Middle frontal gyrus (tissue), 1 donor: ENCODE measurements at regions not wholly inside any gene's neighbourhood (a gene's known extent, or its start where the extent isn't known, plus 50 kb on each side); places are given as distances from the start of the nearest gene placed in this dataset.
A peak's percentile ranks its signal among the peaks of the same experiment; 100 is the strongest.

ENCODE experiments used
- DNase-seq: peaks from one replicate; pipeline ENCODE4 v3.0.0-alpha.2; 2015; ENCODE audit warnings: low spot score; ENCODE audit errors: extremely low spot score

DNA sequence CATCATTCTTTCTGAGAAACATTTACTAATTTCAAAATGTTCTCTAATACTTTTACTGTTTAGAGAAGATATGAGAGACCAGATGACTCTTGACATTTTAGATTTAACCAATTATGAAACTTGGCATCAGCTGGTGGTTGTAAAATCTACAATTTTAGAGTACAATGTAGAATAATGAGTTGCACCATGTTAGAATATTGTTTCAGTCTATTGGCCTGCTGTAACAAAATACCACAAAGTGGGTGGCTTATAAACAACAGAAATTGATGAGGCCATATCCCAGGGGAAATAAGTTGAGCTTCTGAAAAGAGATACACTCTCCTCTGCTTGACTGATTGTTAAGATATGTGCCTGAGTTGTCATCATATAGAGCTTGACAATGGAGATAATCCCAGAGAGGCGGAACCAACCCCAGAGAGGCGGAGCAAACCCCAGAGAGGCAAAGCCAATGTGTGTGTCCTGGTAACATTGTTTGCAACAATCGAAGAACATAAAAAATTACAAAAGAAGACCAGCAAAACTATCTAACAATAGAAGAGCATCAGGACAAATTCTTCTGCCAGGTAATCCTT lies 373.0 kb upstream of the SLITRK1 start:
- DNase-seq = no peak

DNA sequence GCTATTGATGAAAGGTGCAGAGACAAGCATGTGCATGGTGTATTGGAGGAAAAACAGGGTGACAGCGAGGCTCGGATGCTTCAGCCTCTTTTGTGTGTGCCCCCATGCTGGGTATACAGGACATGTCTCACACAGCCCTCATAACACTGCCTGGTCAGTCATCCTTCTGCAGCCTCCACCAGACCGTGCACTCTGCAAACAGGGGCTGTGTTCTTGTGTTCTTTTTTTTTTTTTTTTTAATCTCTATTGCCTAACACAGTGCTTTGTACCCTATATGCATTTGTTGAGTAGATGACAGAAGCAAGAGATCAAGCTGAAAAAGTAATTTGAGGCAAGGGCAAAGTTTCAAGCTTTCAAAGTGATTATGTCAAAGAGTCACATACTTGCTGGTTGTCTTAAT lies 367.2 kb upstream of the SLITRK1 start:
- DNase-seq = no peak

DNA sequence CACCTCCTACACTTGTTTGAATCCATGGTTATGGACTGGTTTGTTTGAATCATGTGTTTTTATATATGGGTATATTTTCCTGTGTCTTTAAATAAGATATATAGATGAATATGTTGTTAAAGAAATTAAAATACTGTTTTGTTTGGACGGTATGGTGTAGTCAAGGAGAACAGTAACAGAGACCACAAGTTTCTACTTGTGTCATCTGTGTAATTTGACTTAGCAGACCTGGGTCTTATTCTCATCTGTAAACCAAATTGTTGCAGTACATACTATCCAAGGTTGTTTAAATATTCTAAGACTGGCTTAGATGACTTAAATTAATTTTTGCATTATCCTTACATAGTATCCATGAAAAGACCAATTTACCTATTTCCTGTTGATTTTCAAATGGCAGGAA lies 361.1 kb upstream of the SLITRK1 start:
- DNase-seq = no peak

DNA sequence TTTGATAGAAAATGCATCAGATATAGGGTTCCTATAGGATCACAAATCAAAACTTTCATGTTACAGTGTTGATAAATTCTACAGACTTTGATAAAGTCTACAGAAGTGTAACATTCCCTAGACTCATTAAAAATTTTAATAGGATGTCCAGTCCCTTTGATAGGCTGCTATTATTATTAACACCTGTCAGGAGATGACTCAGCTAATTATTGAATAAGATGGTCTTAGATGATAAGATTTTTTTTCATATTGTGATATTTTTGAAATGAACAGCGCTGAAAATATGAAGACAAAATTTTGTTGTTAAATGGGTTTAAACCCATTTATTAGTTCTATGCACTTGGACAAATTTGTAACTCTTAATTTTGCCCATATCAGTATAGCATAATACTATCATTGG lies 356.8 kb upstream of the SLITRK1 start:
- no peak for DNase-seq

DNA sequence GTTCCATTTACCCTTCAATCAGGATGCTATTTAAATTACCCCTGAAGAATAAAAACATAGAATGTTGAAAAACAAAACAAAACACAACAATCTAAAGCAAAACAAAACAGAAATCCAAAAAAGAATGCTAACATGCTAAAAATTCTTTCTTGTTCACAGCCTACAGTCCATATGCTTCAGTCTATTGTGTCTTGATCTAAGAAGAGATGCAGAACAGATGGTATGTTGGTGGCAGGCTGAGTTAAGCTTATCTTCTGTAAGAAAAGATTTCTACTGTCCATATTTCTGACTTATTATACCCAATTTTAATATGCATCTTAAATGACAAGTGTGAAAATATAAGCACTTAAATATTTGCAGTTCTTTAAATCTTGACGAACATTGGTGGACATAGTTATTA lies 356.1 kb upstream of the SLITRK1 start:
- DNase-seq = peak; percentile 40

DNA sequence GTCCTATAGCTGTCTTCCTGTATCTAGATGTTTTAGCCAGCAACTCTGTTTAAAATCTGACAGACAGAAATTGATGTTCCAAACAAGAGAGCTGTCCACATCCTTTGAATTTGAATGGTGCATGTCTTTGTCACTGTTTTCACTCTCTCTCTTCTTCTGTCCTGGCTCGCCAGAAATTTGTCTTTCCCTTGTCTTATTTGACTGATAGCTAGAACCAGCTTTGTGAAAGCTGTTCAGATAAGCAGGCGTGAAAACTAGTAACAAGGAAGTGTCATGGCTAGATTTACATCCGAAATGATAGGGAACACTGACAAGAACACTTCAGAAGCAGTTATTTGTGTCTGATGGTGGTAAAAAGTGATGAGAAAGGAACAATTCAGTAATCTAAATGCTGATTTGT lies 354.9 kb upstream of the SLITRK1 start:
- DNase-seq = no peak

DNA sequence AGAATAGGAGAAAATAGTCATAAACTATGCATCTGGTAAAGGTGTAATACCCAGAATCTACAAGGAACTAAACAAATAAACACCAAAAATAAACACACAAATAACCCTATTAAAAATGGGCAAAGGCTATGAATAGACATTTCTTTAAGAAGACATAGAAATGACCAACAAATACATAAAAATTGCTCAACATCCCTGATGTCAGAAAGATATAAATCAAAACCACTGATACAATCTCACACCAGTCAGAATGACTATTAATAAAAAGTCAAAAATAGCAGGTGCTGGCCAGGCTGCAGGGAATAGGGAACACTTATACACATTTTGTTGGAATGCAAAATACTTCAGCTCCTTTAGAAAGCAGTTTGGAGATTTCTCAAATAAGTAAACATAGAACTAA lies 352.1 kb upstream of the SLITRK1 start:
- DNase-seq = no peak

DNA sequence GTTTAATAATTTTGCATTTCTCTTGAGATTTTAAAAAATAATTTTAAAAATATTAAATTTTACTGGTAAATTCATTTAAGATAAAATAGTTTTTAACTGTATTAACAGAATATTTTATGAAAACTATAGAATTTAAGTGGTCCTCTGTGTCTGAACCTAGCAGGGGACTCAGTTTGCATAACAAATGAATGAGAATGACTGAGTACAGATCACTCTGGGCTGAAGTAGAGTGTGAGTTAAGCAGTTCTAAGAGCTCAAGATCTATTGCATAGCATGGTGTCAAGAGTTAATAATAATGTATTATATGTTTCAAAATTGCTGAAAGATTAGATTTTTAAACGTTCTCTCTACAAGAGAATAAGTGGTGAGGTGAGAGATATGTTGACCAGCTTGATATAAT lies 348.3 kb upstream of the SLITRK1 start:
- DNase-seq = no peak

DNA sequence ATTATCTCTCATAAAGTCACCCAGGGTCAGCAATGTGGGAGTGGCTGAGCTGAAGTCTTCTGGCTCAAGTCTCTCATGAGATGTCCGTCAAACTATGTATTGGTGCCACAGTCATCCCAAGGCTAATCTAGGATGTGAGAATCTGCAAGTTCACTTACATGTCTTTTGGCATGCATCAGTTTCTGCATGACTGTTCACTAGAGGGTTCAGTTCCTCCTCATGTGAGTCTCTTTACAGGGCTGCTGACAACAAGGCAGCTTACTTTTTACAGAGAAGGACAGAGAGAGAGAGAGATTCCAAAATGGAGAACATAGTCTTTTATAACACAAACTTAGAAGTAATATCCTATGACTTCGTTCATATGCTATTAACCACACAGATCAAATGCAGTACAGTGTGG lies 328.8 kb upstream of the SLITRK1 start:
- DNase-seq = no peak

DNA sequence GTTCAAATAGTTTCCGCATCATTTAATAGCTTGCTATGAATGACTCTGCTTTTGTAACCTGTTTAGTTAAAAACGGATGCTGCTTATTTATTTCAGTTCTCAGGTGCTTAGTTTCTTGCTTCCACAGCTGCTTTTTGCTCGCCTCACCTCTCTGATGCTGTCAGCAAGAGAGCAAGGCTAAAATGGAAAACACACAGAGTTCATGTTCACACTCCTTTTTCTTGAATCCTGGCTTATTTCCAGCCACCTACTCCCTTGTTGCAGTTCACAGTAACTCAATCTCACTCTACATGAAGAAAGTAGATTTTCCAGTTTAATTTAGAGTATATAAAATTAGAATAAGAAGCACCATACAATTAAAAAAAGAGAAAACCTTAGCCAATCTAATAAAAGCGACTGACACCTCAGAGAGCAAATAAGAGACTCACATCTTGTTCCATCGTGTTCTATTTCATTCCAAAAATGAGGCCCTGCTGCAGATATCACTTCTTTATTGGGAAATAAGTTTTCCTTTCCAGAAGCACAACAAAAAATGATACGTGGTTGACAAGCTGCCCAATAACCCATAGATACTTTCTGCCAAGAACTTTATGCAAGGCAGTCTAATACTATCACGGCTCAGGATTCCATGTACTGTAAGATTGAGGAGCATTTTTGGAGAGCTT lies 326.1 kb upstream of the SLITRK1 start:
- DNase-seq = no peak

DNA sequence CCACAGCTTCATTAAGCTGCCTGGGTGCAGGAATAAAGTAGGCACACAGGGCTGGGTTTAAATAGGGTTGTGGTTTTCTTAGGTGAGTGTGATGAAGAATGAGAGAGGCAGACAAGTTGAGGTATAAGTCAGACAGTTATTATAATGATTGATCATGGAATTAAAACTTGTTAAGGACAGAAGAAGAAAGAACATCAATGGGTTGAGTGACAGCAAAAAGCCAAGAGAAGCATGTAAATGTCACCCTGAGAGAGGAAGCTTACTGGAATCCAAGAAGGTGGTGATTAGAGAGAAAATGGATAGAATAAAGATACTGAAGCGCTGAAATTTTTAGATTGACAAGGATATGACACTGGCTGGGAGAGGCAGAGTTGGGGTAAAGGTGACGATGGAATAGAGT lies 325.2 kb upstream of the SLITRK1 start:
- DNase-seq = no peak

DNA sequence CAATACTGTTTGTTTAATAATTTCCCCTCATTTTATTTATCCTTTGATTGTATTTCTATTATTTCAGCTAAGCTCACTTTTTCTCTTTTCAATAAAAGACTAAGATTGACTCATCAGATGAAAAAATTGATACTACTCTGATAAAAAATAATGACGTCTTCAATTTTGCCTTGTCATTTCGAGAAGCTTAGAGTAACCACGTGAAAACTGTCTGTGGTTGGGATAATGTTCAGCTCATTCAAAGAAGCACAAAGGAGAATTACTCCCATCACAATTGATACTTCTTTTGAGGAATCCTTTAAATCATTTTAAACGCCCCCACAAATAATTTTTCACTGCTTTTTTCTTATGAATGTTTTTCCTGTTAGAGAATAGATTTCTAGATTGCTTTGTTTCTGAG lies 318.7 kb upstream of the SLITRK1 start:
- no peak for DNase-seq

DNA sequence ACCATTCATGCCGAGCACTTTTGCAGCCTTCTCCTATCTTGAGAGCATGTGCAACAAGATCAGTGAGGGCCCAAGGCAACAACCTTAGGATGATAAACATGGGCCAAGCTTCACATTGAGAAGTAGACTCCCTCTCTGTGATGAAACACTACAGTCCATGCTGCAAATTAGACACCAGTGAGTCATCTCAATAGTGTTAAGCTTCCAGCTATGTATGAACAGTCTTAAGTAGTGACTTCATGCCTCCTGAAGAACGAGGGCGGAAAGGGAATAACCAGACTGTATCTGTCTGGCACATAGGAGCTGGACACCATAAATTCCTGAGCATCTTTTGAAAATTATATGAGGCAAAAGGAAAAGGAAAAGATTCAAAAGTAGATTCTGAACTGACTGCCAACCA lies 309.9 kb upstream of the SLITRK1 start:
- no peak for DNase-seq

DNA sequence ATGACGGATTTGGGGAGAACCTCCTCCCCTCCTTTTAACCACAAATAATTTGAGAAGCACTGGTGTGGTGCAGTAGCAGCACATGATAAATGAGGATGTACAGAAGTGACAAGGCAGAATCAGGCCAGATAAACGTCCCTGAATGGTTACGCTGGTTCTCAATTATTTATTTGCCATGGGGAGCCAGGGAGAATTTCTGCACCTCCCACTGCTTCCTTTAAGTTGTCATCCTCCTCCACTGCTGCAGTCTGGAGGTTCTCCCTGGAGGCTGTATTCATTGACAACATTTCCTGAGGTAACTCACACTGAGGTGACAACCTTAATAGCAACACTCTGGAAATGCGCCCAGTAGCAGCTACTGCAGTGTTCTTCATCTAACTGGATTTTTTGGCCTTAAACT lies 308.9 kb upstream of the SLITRK1 start:
- no peak for DNase-seq

DNA sequence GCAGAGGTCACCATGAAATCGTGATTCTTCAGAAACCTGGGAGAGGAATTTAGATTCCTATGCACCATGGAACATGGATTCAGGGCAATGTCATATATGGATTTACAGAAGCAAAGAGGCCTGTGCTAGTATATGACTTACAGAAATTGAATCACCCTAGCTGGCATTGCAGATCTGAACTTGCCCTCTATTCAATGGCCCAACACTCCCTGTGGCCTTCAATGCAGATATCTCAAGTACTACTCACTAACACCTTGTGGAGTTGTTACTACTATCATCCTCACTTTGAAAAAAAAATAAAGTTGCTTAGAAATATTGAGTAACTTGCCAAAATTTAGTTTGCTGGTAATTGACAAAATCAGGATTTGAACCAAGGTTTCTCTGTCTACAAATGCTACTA lies 305.4 kb upstream of the SLITRK1 start:
- no peak for DNase-seq

DNA sequence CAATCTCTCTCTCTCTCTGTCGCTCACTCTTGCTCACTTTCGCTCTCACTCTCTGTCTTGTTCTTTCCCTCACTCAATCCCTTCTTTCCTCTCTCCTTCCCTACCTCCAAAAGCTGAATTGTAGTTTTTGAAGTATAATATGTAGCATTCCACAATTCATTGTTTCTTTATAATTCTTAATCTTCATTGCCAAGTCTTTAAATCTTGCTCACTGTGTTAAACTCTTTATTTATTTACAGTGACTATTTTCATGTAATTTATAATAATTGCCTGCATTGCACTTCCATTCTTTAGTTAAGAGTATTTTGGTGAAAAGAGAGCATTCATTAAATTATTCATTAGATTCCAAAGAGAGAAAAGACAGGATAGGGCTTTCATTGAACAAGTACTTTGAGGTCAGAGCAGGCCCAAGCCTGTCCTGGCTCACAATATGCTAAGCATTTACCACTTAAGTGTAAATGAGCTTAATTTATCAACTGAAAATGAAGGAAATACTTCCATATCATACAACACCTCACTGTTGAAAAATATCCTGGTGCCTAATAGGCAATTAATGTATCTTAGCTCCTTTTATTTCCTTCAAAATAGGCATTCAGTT lies 257.4 kb upstream of the SLITRK1 start:
- DNase-seq = no peak

DNA sequence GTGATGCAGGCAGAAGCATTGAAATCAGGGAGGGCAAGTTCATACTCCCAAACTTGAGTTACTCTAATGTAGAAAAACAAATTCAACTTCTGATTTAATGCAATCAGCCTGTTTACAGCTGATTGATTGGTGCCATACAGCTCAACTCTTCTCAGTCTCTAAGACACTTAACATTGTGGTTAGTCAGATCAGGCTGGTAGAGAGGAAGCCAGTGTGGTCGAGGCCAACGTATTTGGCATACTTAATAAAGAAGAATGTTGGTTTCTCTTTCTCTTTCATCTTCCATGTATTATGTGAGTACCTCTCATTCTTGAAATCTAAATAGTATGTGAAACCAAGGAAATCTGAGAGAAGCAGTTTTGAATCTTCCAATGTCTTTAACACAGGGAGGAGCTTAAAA lies 255.0 kb upstream of the SLITRK1 start:
- DNase-seq = no peak

DNA sequence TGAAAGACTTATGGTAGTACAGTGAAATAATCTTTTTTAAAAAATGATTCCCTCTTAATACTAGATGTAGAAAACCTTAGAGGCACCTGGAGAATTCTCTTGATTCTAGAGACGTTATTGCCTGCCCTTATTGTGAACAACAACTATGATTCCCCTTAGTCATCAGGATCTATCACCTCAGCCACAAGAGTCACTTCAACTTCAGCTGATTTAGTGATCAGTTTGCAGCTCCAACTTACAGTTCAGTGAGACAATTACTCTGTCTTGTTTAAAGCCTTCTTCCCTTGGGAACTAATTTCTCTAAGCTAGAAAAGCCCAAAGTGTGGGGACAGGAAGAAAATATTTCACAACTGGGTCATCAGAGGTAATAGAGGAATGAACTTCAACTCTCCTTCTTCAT lies 254.3 kb upstream of the SLITRK1 start:
- no peak for DNase-seq

DNA sequence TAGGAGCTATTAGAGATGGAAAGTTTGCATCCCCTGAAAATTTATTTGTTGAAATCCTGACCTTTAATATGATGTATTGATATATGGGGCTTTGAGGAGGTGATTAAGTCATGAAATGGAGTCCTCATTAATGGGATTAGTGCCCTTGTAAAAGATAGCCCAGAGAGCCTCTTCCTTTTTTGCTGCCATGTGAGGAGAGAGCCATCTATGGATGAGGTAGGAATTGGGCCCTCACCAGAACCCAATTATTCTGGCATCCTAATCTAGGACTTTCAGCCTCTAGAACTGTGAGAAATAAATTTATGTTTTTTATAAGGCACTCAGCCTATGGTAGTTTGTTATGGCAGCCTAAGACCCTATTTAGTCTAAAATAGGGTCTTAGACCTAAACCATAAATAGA lies 250.2 kb upstream of the SLITRK1 start:
- no peak for DNase-seq

DNA sequence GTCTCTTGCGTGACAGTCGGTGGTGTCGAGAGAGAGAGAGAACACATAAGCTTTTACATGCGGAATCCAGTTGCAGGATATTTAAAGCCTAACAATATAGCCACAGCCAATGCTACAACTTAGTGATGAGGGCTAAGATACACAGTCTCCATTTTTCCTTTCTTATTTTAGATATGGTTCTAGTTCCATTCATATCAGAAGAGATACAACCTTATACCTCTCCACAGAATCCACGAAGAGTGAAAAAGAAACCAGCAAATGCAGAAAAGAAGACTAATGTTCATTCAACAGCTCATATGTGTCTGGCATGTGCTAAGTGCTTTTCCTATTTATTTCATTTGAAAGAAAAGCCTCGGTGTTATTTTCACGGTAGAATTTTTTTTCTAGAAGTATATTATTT lies 249.0 kb upstream of the SLITRK1 start:
- DNase-seq = no peak

DNA sequence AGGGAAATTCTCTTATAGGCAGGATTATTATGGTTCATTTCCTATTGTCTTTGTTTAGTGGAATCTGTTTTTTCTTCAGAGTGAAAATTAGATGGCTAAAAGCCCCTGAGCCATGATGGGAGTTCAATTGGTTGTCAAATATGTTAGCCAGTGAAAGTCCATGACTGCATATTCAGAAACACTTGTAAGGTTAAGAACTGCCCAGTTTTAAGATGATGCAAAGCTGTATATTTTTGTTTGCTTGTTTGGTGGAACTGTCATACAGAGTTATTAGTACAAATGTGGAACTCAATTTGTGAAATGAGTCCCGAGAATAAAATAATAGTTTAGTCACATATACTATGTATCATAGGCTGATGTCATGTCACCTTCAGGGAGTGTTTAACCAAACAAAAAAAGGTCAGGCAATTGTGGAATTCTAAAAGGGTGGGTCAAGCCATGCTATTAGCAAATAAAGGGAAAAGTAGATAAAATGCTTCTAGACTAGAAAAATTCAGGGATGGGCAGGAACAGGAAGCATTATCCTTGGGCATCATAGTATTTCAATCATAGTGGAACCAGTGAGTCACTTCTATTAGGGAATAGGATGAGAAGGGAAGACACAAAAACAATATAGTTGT lies 248.3 kb upstream of the SLITRK1 start:
- DNase-seq = no peak

DNA sequence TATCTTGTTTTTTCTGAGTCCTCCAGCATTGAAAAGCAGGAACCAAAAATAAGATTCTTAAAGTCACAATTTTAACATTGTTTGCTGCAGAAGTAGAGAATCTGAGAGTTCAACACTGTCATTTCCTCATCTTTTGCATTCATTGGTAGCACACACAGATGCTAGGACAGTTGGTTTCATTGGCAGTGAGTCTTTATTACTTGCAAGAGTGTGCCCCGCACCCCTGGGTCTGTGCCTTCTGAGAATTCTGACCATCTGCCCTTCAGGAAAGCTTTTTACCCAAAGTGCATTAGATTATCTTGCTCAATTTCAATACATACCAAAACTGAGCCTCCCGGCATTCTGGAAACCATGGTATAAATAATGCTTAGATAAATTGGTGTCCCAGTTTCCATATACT lies 247.7 kb upstream of the SLITRK1 start:
- DNase-seq = no peak

DNA sequence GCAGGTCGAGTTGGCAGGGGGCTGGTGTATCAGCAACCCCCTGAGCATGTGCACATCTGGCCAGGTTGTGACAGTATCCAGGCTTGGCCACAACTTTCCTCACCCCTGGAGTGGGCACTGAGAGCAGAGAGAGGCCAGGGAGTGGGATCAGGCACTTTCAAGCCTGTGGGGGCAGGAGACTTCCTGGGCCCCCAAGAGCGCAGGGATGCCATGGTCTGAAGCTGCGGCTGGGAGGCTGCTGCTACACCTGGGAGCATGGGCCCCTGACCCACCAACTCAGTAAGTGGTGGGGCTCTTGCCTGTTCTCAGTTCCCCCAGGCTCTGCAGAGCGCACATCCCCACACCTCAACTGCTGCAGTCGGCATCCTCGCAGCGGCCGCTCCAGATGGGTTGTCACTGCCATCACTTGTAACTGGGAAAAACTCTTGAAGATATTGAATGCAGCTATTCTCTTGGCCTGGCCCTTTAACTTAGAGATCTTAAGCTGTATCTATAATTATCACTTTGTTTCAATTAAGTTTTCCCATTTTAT lies 245.4 kb upstream of the SLITRK1 start:
- no peak for DNase-seq
